GM20000 (cell line): ENCODE measurements at regions not wholly inside any gene's neighbourhood (a gene's known extent, or its start where the extent isn't known, plus 50 kb on each side); places are given as distances from the start of the nearest gene placed in this dataset.

Experiments used
- DNase-seq: peaks from one replicate; pipeline ENCODE4 v3.0.0; 2012; ENCODE audit warnings: low spot score
- TF ChIP-seq, protein P1 (sequence below): IDR thresholded peaks from 2 replicates; pipeline ENCODE4 v1.5.1; 2012; ENCODE audit warnings: mild to moderate bottlenecking, control low read depth; ENCODE audit errors: extremely low read depth, missing control alignments

DNA sequence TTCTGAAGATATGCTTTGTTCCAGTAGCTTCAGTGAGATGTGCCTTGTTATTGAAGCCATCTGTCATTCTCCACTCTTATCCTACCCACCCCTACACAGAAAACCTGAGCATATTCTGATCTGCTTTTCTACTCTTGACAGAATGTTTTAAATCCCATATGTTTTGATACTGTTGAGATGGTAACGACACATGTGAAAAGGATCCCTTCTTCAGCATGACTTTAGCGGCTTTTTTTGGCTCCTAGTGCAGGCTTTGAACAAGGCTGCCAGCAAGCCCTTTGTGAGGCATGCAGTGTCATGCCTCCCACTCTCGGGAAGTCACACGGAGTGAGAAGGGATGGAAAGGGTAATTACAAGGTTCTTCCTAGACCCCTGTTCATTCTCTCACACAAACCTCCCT lies 228.8 kb upstream of the RGS6 start:
- TF ChIP-seq, protein P1, sequence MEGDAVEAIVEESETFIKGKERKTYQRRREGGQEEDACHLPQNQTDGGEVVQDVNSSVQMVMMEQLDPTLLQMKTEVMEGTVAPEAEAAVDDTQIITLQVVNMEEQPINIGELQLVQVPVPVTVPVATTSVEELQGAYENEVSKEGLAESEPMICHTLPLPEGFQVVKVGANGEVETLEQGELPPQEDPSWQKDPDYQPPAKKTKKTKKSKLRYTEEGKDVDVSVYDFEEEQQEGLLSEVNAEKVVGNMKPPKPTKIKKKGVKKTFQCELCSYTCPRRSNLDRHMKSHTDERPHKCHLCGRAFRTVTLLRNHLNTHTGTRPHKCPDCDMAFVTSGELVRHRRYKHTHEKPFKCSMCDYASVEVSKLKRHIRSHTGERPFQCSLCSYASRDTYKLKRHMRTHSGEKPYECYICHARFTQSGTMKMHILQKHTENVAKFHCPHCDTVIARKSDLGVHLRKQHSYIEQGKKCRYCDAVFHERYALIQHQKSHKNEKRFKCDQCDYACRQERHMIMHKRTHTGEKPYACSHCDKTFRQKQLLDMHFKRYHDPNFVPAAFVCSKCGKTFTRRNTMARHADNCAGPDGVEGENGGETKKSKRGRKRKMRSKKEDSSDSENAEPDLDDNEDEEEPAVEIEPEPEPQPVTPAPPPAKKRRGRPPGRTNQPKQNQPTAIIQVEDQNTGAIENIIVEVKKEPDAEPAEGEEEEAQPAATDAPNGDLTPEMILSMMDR, result no peak
- DNase-seq, result no peak

DNA sequence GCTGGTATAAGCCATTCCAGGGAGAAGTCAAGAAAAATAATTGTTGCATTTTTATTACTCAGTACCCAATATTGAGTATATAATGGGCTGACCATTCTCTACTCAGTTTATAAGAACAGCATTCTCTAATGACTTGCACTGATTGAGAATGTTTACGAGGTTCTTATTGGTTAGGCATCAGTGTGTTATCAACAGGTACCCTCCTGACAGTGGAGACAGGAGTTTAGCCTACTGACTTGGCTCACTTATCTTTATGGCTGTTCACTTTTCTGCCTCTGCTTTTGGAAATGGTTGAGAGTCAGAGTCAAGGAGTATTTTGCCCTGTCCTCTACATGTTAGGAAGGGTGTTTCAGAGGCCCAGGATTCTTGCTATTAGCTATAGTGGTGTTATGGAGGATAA lies 228.0 kb upstream of the RGS6 start:
- TF ChIP-seq, protein P1, result no peak
- no peak for DNase-seq

DNA sequence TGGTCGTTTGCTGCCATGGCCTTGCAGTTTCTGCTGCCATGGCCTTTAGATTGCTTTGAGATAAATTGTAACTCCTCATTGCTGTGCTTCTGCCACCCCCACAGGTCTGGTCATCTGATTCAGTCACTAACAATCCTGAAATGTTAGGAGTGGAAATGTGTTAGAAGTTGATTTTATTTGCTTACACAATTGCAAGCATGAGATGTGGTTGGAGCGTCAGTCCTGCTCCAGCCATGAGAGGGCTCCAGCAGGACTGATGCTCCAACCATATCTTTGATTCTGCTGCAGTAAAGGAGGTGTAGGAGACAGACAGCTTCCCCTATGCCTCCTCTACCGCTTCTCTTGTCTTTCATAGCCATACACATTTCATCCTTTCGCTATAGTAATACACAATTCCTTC lies 226.8 kb upstream of the RGS6 start:
- TF ChIP-seq, protein P1, result no peak

DNA sequence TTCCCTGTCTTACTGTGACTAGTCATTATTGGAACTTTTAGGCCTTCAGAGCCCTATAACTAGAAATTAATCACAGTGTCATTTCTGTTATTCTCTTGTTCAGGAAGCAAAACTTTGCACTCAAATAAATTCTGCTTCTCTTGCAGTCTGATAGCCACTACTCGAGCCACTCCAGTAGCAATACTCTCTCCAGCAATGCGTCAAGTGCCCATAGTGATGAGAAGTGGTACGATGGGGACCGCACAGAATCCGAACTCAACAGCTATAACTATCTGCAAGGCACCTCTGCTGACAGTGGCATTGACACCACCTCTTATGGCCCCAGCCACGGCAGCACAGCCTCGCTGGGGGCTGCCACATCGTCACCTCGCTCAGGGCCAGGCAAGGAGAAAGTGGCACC lies 223.2 kb upstream of the RGS6 start:
- no peak for DNase-seq
- TF ChIP-seq, protein P1, result no peak

More for the DNA sequence above, 226.8 kb upstream of the RGS6 start:
- no peak for DNase-seq

DNA sequence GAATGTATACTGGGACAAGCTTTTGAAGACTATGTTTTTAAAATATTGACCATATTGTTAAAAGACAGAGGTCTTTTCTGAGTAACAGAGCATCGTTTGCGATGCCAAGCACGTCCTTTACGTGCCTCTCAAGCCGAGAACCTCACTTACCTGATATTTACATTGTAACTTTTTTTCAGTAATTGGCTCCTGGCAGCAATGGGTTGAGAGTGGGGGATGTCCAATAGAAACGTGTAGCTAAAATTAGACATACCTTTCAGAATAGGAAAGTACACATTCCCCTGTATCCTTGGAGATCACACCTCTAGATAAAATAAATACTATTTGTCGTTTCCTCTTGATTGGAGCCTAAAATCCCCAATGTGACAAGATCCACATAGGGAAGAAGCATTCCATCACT lies 222.2 kb upstream of the RGS6 start:
- TF ChIP-seq, protein P1, result no peak
- no peak for DNase-seq

DNA sequence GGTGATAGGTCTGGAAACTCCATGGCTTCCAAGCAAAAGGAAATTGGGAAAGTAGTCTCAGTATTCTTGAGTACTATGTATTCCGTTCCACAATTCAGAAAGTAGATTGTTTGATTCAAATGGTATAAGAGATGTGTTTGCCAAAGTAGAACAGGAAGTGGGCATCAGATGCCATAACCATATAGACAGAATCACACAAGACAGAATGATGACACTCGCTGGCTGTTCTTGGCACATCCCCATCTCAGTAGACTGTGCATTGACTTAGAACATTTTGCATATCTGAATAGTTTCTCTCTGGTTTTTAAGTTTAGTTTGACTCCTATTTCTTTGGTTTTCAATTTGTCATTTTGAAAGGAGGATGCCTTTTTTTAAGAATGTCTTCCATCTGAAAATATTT lies 221.1 kb upstream of the RGS6 start:
- DNase-seq, result no peak

DNA sequence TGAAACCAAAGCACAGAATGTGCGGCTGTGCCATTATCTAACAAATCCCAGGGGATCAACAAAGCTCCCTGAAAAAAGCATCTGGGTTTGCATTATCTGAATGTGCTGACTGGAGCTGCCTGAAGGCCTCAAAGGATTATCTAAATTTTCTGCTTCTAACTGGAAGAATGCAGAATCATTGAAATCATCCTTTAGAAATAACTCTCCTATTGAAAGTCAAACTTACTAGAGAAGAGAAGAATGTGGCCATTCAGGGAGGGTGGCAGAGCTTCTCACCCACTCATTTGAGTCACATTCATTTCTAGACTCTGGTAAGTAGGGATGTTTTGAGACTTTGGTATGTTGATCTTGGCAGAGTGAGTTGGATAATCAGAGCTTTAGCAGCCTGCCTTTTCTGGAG lies 220.6 kb upstream of the RGS6 start:
- TF ChIP-seq, protein P1, result no peak
- DNase-seq, result no peak

More for the DNA sequence above, 221.1 kb upstream of the RGS6 start:
- TF ChIP-seq, protein P1, result no peak
